ENCODE measurements at regions not wholly inside any gene's neighbourhood (a gene's known extent, or its start where the extent isn't known, plus 50 kb on each side); places are given as distances from the start of the nearest gene placed in this dataset.

GRCh38 chr18:29080946-29081345 lies 904.0 kb upstream of the CDH2 start:
- no peak for DNase-seq (ENCODE audit: low read depth, low spot score)
- ChIA-PET CTCF (no interaction called here), POLR2A (no interaction called here)
- no peak for TF ChIP-seq CTCF (IDR thresholded peaks at IDR 0.05; ENCODE audit: low read depth, low read length)
- H3K27ac ChIP-seq (ENCODE audit: low read depth, low read length) = no peak overlapping the region
- no peak overlapping the region for H3K4me3 ChIP-seq (ENCODE audit: low read depth, low read length)
- H3K27me3 ChIP-seq (ENCODE audit: control insufficient read depth, insufficient read depth, low read length) = no peaks in the 10 kb centered on the region
- H3K9me3 ChIP-seq (ENCODE audit: control insufficient read depth, insufficient read depth, low read length) = no peaks in the 10 kb centered on the region

GRCh38 chr18:29078273-29078672 lies 901.3 kb upstream of the CDH2 start:
- no peak overlapping the region for H3K4me3 ChIP-seq (ENCODE audit: low read depth, low read length)
- DNase-seq (ENCODE audit: low read depth, low spot score) = no peak
- no peak overlapping the region for H3K27ac ChIP-seq (ENCODE audit: low read depth, low read length)
- no peak for TF ChIP-seq CTCF (IDR thresholded peaks at IDR 0.05; ENCODE audit: low read depth, low read length)
- ChIA-PET CTCF (no interaction called here), POLR2A (no interaction called here)
- H3K9me3 ChIP-seq (ENCODE audit: control insufficient read depth, insufficient read depth, low read length) = no peaks in the 10 kb centered on the region
- H3K27me3 ChIP-seq (ENCODE audit: control insufficient read depth, insufficient read depth, low read length) = no peaks in the 10 kb centered on the region

- H3K27me3 ChIP-seq (ENCODE audit: control insufficient read depth, insufficient read depth, low read length) = no peaks in the 10 kb centered on the region
- ChIA-PET CTCF (no interaction called here), POLR2A (no interaction called here)
- no peaks in the 10 kb centered on the region for H3K9me3 ChIP-seq (ENCODE audit: control insufficient read depth, insufficient read depth, low read length)
- H3K27ac ChIP-seq (ENCODE audit: low read depth, low read length) = no peak overlapping the region
- DNase-seq (ENCODE audit: low read depth, low spot score) = no peak
- H3K4me3 ChIP-seq (ENCODE audit: low read depth, low read length) = no peak overlapping the region
- TF ChIP-seq CTCF (IDR thresholded peaks at IDR 0.05; ENCODE audit: low read depth, low read length) = no peak
Observed at GRCh38 chr18:29077344-29077743, 900.4 kb upstream of the CDH2 start.

GRCh38 chr18:29076645-29077044 lies 899.7 kb upstream of the CDH2 start:
- Histone ChIP-seq H3K27ac (ENCODE audit: low read depth, low read length) (no peak overlapping the region), H3K27me3 (ENCODE audit: control insufficient read depth, insufficient read depth, low read length) (no peaks in the 10 kb centered on the region), H3K9me3 (ENCODE audit: control insufficient read depth, insufficient read depth, low read length) (no peaks in the 10 kb centered on the region), H3K4me3 (ENCODE audit: low read depth, low read length) (no peak overlapping the region)
- TF ChIP-seq CTCF (IDR thresholded peaks at IDR 0.05; ENCODE audit: low read depth, low read length) = no peak
- ChIA-PET POLR2A (no interaction called here), CTCF (no interaction called here)
- no peak for DNase-seq (ENCODE audit: low read depth, low spot score)

GRCh38 chr18:29074147-29074546 lies 897.2 kb upstream of the CDH2 start:
- no peak for DNase-seq (ENCODE audit: low read depth, low spot score)
- POLR2A ChIA-PET = no interaction called here
- no peaks in the 10 kb centered on the region for H3K9me3 ChIP-seq (ENCODE audit: control insufficient read depth, insufficient read depth, low read length)
- H3K27me3 ChIP-seq (ENCODE audit: control insufficient read depth, insufficient read depth, low read length) = no peaks in the 10 kb centered on the region
- CTCF ChIA-PET = no interaction called here
- no peak for TF ChIP-seq CTCF (IDR thresholded peaks at IDR 0.05; ENCODE audit: low read depth, low read length)
- no peak overlapping the region for H3K27ac ChIP-seq (ENCODE audit: low read depth, low read length)
- no peak overlapping the region for H3K4me3 ChIP-seq (ENCODE audit: low read depth, low read length)

Data from AG04450 (cell line).